Urothelium cell line (cell line): ENCODE measurements at regions not wholly inside any gene's neighbourhood (a gene's known extent, or its start where the extent isn't known, plus 50 kb on each side); places are given as distances from the start of the nearest gene placed in this dataset.

Experiments
- DNase-seq: peaks from one replicate; pipeline ENCODE4 v3.0.0; 2011; ENCODE audit warnings: low spot score, mixed read lengths
- FAIRE-seq: peaks from 2 replicates; lab custom pipeline; 2011; peaks lifted over from hg19 to GRCh38; lab: Jason Lieb, UNC

- peak; percentile 53 for FAIRE-seq
- DNase-seq, result peak; percentile 66
Measured at GRCh38 chr16:73298562-73298961, 250.6 kb upstream of the ZFHX3 start.

- DNase-seq, result no peak
- FAIRE-seq, result no peak
Measured at GRCh38 chr16:73290258-73290657, 242.3 kb upstream of the ZFHX3 start.

- DNase-seq (no peak), FAIRE-seq (no peak)
Measured at GRCh38 chr16:73289232-73289631, 241.3 kb upstream of the ZFHX3 start.

GRCh38 chr16:73288520-73288919 lies 240.6 kb upstream of the ZFHX3 start:
- no peak for DNase-seq
- FAIRE-seq, result no peak

- no peak for DNase-seq
- FAIRE-seq, result no peak
Measured at GRCh38 chr16:73287859-73288405, 240.0 kb upstream of the ZFHX3 start.

- peak; percentile 97 for FAIRE-seq
- DNase-seq, result no peak
Measured at GRCh38 chr16:73286346-73287267, 238.7 kb upstream of the ZFHX3 start.

GRCh38 chr16:73285436-73286201 lies 237.7 kb upstream of the ZFHX3 start:
- no peak for DNase-seq
- no peak for FAIRE-seq

- no peak for DNase-seq
- no peak for FAIRE-seq
Measured at GRCh38 chr16:73280388-73280787, 232.5 kb upstream of the ZFHX3 start.

- no peak for FAIRE-seq
Measured at GRCh38 chr16:73279451-73279850, 231.5 kb upstream of the ZFHX3 start.

GRCh38 chr16:73277071-73277470 lies 229.1 kb upstream of the ZFHX3 start:
- DNase-seq, result no peak
- FAIRE-seq, result no peak

More at GRCh38 chr16:73279451-73279850, 231.5 kb upstream of the ZFHX3 start:
- DNase-seq, result no peak

- DNase-seq, result no peak
Measured at GRCh38 chr16:73275448-73275847, 227.5 kb upstream of the ZFHX3 start.

GRCh38 chr16:73275024-73275423 lies 227.1 kb upstream of the ZFHX3 start:
- no peak for FAIRE-seq
- no peak for DNase-seq

More at GRCh38 chr16:73275448-73275847, 227.5 kb upstream of the ZFHX3 start:
- no peak for FAIRE-seq

GRCh38 chr16:73274140-73274539 lies 226.2 kb upstream of the ZFHX3 start:
- no peak for FAIRE-seq

GRCh38 chr16:73268366-73268993 lies 220.6 kb upstream of the ZFHX3 start:
- DNase-seq (no peak), FAIRE-seq (no peak)

More at GRCh38 chr16:73274140-73274539, 226.2 kb upstream of the ZFHX3 start:
- no peak for DNase-seq

GRCh38 chr16:73265935-73266334 lies 218.0 kb upstream of the ZFHX3 start:
- FAIRE-seq (no peak), DNase-seq (no peak)

- DNase-seq, result no peak
- FAIRE-seq, result no peak
Measured at GRCh38 chr16:73265124-73265837, 217.4 kb upstream of the ZFHX3 start.

GRCh38 chr16:73262931-73263330 lies 215.0 kb upstream of the ZFHX3 start:
- DNase-seq, result no peak
- FAIRE-seq, result no peak

- DNase-seq (no peak), FAIRE-seq (no peak)
Measured at GRCh38 chr16:73255031-73255430, 207.1 kb upstream of the ZFHX3 start.

- FAIRE-seq (no peak), DNase-seq (no peak)
Measured at GRCh38 chr16:73253922-73254480, 206.1 kb upstream of the ZFHX3 start.

GRCh38 chr16:73252446-73252845 lies 204.5 kb upstream of the ZFHX3 start:
- FAIRE-seq, result no peak
- no peak for DNase-seq
